ENCODE measurements at regions not wholly inside any gene's neighbourhood (a gene's known extent, or its start where the extent isn't known, plus 50 kb on each side); places are given as distances from the start of the nearest gene placed in this dataset.
"Not testable (repeated sequence)": the region's sequence is repeated elsewhere in the genome, so short reads cannot be mapped to it uniquely, and the experiment has no call there.

- H3K56ac ChIP-seq (ENCODE audit: insufficient read length, low read depth, low read length); H3K4ac ChIP-seq (ENCODE audit: low read depth, low read length); H3T11ph ChIP-seq (ENCODE audit: low read length); H2BK12ac ChIP-seq (ENCODE audit: insufficient read length, low read depth, low read length); H3K27ac ChIP-seq (ENCODE audit: insufficient read length, low read depth, low read length); H3K36me3 Mint-ChIP-seq (ENCODE audit: insufficient read depth in 1 of 3, low read depth in 3 of 3); H3K4me2 ChIP-seq (ENCODE audit: insufficient read depth, insufficient read length, low read length); H3K79me1 ChIP-seq (ENCODE audit: insufficient read depth, low read depth, low read length, poor library complexity, severe bottlenecking); H4K91ac ChIP-seq (ENCODE audit: insufficient read length, low read depth, low read length); H2AK5ac ChIP-seq (ENCODE audit: insufficient read length, low read length); H3K27ac Mint-ChIP-seq; H3K4me1 Mint-ChIP-seq; H3K9ac ChIP-seq (ENCODE audit: extremely low read depth, insufficient read length, low read length); H3K79me2 ChIP-seq (ENCODE audit: insufficient read depth, low read length); H3K4me1 ChIP-seq (ENCODE audit: insufficient read depth, low read length); H3K27me3 Mint-ChIP-seq (ENCODE audit: low read depth); H3K18ac ChIP-seq (ENCODE audit: insufficient read length, low read depth, low read length); H4K20me1 ChIP-seq (ENCODE audit: control insufficient read depth, insufficient read depth, insufficient read length); H3K9me3 ChIP-seq (ENCODE audit: control insufficient read depth, low read depth, low read length); H2BK5ac ChIP-seq (ENCODE audit: insufficient read length, low read length); H4K8ac ChIP-seq (replicated peaks; ENCODE audit: insufficient read length, low read depth, low read length); H2AFZ ChIP-seq (ENCODE audit: low read length); H2BK15ac ChIP-seq (ENCODE audit: low read depth, low read length); H3K23me2 ChIP-seq (ENCODE audit: insufficient read length, low read depth, low read length, poor library complexity, severe bottlenecking); H3K23ac ChIP-seq (ENCODE audit: insufficient read length, low read depth, low read length); H2BK20ac ChIP-seq (ENCODE audit: low read depth, low read length, poor library complexity, severe bottlenecking); H3K27me3 ChIP-seq (ENCODE audit: insufficient read depth, low read length); H2BK120ac ChIP-seq (ENCODE audit: low read depth, low read length, poor library complexity, severe bottlenecking); DNase-seq; H3K14ac ChIP-seq (ENCODE audit: insufficient read depth, low read length); H3K4me3 Mint-ChIP-seq; H4K5ac ChIP-seq (ENCODE audit: insufficient read length, low read depth, low read length): not testable (repeated sequence)
- WGBS (ENCODE audit: extremely low coverage, insufficient read length, low lambda C conversion rate) = no CpG with 5 or more reads among the region's 19 CpGs
- H3K9me3 Mint-ChIP-seq = peaks cover 62 to 68% of the 10 kb centered on the region in 2 experiments
Measured at GRCh38 chr22:16131456-16131855, 441.6 kb downstream of the POTEH start.
